Fibroblast of lung (primary cell): ENCODE measurements at regions not wholly inside any gene's neighbourhood (a gene's known extent, or its start where the extent isn't known, plus 50 kb on each side); places are given as distances from the start of the nearest gene placed in this dataset.

Experiments used
- EZH2 ChIP-seq: IDR thresholded peaks from 2 replicates; pipeline ENCODE4 v1.5.1; 2012; ENCODE audit warnings: low read length, control low read depth, mild to moderate bottlenecking; ENCODE audit errors: missing control alignments
- TF ChIP-seq, protein P1 (sequence below), 2 donors: IDR thresholded peaks in 1 of 2; conservative IDR thresholded peaks in 1 of 2; 1 replicate in 1 of 2; 2 replicates in 1 of 2; pipeline ENCODE4 v1.5.1; 2011 to 2012; ENCODE audit warnings: low read length in 2 of 2, control low read depth in 1 of 2, inconsistent platforms in 1 of 2, low read depth in 1 of 2, mild to moderate bottlenecking in 1 of 2

DNA sequence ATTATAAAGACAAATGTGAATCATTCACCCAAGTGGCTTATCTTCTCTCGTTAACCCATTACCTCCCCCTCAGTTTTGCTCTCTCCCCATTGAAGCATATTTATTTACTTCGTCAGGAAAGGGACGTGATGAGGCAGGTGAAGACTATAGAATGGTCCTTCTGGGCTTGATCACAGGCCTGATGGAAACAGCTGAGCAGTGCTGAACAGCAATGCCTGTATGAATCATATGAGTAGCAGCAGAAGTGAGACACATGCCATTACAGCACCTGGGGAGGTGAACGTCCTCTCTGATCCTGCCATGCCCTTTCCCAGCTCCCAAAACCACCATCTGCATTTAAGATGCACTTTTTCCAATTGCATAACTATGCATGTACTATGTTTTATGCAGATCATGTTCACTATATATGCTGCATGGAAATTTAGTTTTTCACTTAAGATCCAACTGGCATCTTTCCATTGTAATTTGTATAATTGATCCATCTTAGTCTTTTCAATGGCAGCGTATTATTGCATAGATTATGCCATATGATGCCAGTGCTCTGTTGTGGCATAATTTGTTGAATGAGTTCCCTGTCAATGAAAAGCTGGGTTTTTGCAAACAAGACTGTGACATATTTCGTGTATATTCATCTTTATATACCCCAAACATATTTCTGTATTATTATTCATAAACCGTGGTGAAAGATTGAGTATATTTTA lies 105.3 kb downstream of the CXCL12 start:
- TF ChIP-seq, protein P1, sequence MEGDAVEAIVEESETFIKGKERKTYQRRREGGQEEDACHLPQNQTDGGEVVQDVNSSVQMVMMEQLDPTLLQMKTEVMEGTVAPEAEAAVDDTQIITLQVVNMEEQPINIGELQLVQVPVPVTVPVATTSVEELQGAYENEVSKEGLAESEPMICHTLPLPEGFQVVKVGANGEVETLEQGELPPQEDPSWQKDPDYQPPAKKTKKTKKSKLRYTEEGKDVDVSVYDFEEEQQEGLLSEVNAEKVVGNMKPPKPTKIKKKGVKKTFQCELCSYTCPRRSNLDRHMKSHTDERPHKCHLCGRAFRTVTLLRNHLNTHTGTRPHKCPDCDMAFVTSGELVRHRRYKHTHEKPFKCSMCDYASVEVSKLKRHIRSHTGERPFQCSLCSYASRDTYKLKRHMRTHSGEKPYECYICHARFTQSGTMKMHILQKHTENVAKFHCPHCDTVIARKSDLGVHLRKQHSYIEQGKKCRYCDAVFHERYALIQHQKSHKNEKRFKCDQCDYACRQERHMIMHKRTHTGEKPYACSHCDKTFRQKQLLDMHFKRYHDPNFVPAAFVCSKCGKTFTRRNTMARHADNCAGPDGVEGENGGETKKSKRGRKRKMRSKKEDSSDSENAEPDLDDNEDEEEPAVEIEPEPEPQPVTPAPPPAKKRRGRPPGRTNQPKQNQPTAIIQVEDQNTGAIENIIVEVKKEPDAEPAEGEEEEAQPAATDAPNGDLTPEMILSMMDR (conservative IDR thresholded peaks at IDR 0.05 in 1 of 2, IDR thresholded peaks at IDR 0.05 in 1 of 2; ENCODE audit: low read depth in 1 of 2, low read length in 2 of 2), result no peak
- TF ChIP-seq EZH2, result no peak
